GM19240 (cell line): ENCODE measurements at regions not wholly inside any gene's neighbourhood (a gene's known extent, or its start where the extent isn't known, plus 50 kb on each side); places are given as distances from the start of the nearest gene placed in this dataset.

Source experiments
- DNase-seq: peaks from one replicate; pipeline ENCODE4 v3.0.0; 2011; ENCODE audit warnings: low spot score; ENCODE audit not compliant: insufficient read length

DNA sequence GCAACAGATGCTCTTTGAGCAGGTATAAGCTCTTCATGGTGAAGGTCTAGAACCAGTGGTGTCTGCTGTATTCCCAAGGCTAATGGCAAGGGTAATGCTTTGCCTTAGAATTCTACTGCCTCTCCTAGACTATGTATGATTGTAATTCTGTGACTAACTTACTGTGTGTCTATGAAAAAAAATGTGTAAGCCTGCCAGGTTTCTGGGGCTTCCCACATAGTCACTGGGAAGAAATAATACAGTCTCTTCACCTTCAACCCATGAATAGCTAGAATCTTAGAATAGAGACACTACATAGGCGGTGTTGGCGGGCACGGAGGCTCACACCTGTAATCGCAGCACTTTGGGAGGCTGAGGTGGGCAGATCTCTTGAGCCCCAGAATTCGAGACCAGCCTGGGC, 84.1 kb downstream of the C11orf91 start:
- DNase-seq: no peak

DNA sequence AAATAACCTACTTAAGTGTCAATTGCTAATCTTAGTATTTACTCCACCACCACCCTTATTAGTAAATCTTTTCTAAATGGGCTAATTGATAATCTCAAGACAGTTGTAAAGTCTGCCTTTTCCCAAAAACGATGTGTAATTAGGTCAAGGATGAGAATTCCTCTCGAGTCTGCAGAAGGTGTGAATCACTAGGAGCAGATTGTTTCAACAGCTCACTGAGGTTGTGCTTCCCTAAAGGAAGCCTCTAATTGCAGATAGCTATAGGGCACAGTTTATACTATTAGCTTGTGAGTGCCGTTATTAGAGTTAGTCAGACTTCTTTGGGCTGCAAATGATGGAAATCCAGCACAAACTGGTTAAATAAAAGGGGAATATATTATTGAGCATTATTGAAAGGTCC, 84.9 kb downstream of the C11orf91 start:
- no peak for DNase-seq

DNA sequence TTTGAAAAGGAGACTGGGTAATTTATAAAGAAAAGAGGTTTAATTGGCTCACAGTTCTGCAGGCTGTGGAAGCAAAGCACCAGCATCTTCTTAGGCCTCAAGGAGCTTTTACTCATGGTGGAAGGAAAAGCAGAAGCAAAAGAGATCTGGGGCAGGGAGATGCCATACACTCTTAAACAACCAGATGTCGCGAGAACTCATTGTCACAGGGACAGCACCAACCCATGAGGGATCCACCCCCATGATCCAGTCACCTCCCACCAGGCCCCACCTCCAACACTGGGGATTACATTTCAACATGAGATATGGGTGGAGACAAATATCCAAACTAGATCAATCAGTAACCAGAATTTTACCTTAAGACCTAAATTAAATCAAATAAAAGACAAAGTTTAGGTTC, 87.2 kb downstream of the C11orf91 start:
- no peak for DNase-seq

DNA sequence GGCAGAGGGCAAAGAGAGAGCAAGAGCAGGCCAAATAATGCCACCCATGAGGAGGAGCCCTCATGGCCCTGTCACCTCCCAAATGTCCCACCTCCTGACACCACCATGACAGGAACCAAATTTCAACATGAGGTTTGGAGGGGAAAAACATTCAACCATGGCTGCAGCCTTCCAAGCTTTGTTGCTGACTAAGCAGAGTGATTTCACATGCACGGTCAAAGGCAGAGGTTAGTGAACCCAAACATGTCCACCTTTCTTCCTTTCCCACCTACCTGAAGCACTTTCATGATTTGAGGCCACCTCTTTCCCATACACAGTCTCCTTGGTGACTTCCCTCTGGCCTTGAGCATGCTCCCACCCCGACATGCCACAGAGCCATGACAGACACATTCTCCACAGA, 89.7 kb downstream of the C11orf91 start:
- no peak for DNase-seq

GRCh38 chr11:33608386-33608785, 92.2 kb downstream of the C11orf91 start:
- DNase-seq: no peak

DNA sequence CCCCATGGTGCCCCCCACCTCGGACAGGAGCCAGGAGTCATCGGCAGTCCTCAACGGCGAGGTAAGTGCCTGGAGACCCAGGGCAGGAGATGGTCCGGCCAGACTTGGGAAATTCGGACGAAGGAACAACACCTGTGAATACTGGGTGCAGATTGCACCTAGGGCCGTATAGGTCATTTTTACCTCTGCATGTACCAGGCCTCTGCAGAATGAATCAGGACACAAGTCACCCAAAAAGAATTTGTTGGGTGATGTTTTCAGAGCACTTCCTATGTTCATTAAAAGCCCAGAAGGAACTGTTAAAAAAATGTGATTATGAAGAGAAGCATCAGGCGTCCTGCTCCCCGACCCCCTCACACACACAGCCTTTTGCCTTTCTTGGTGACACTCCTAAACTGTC, 93.9 kb downstream of the C11orf91 start:
- DNase-seq: no peak

DNA sequence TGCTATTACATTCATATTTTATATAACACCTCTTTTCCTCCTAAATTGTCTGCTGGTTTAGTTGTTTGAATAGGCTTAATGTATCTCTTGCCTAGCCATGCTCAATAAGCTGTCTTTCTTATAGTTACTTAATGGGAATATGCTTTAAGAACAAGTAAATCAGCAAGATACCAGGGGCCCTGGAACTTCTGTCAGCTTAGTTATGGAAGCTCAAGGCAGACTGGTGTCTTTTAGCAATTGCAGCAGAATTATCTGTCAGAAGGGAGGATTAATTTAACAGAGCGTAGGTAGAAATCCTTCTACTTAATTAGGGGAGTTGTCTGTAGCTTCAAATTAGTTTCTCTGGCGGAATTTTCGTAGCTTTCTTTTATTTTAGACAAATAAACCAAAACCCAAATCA, 94.9 kb downstream of the C11orf91 start:
- no peak for DNase-seq

GRCh38 chr11:33598426-33599069, 102.1 kb downstream of the C11orf91 start:
- no peak for DNase-seq

GRCh38 chr11:33594188-33594587, 106.4 kb downstream of the C11orf91 start:
- DNase-seq: no peak

DNA sequence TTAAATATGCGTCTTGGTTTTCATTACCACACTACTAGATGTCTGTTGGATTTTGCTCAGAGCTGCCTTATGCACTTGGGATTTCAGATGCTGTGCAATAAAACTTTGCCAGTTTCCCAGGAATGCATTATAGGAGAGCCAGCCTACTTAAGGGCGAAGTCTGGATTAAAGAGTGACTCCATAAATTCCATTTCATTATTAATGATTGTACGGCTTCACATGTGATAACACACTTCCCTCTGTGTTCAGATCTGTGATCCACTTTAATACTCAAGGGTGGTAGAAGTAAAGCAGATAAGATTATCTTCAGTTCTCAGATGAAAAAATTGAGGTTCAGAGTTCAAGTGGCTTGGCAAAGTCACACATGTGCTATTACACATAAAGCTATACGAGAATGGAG, 110.2 kb downstream of the C11orf91 start:
- no peak for DNase-seq

- DNase-seq: no peak
Observed at GRCh38 chr11:33588056-33588455, 112.6 kb downstream of the C11orf91 start.

DNA sequence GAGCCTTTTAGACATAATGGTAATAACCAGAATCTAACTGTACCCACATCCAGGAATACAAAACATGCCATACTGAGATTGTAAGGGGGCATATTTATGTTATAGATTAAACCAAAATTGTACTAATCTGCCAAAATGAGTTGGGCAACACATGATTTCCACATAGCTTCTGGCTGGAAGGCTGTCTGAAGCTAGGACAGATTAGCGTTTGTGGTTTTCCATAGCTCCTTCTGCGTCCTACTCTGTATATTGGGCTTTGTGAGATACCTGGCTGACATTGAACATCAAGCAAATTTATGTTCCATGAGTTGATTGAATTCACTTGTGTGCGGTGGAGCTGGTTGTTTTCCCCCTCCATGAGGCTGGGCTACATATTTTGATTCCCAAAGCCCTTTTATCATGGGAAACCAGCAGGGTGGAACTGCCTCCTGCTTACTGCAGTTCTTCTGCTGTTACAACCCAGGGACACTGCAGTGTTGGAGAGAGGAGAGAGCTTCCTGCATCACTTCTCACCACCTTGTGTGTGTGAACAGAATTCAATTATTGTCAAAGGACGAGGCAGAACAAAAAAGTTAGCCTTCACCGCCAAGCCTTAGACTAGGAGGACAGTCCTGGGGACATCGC, 114.9 kb downstream of the C11orf91 start:
- no peak for DNase-seq

DNA sequence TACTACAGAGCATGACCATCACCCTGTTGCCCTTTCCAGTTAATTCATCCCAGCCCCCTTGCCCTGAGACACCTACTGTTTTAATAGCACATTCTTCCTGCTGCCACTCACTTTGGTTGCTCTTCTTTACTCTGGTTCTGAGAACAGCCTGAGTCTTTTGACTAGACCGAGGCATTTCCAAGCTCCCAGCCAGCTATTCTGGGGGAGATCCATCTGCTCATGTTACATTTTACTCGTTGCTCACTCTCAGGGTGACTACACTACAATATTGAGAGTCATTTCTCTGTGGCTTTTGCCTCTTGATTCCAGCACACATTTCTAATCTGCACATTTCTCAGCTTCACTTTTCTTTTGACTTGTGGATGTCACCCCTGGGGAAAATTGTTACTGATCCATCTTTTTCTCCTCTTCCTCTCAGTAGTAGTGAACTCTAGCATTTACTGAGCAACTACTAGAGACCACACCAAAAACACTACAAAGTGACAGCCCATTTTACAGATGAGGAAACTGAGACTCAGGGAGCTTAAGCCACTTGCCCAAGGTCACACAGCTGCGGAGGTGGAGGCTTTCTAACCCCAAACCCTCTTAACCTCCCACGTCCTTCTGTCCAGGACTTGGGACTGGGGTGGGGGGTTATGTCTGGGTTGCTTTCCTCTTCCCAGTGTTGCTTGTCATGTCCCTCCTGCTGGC, 117.8 kb downstream of the C11orf91 start:
- DNase-seq: no peak

DNA sequence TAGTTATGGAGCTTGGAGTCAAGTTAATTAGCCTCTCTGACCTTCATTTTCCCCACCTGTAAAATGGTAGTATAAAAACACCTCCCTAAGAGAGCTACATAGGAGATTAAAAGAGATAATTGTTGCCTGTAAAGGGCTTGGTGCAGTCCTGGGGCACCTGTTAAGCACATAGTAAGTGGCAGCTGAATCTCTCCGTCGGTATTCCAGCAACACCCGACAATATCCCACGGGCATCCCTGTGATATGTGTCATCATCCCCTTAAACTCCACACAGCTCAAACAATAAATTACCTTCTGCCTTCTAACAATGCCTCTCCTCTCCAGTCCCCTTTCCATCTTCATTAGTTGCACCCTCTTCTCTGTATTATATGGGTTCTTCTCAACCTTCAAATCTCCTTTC, 121.5 kb downstream of the C11orf91 start:
- DNase-seq: no peak

- DNase-seq: no peak
Observed at GRCh38 chr11:33577204-33577603, 123.4 kb downstream of the C11orf91 start.

GRCh38 chr11:33575311-33575710, 125.3 kb downstream of the C11orf91 start:
- DNase-seq: no peak

GRCh38 chr11:33574331-33574730, 126.3 kb downstream of the C11orf91 start:
- no peak for DNase-seq

DNA sequence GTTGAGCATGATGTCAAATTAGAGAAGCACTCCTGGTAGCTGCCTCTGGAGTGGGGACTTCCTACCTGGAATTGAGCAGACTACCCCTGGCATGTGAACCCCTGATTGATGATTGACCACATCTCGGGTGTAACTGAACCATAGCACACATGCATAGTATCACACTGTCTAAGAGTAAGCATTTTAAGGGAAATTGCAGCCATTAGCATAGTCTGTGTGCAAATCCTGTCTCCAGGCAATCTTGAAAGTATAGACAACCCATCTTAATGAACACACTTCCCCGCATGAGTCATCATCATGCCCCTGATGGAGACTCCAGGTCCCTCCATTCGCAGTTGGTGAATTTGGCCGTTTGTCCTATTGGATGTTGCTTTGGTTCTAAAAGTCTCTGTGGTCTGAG, 131.3 kb downstream of the C11orf91 start:
- no peak for DNase-seq

- no peak for DNase-seq
Observed at GRCh38 chr11:33567004-33567403, 133.6 kb downstream of the C11orf91 start.

GRCh38 chr11:33564856-33565453, 135.7 kb downstream of the C11orf91 start:
- no peak for DNase-seq

GRCh38 chr11:33560729-33561128, 139.9 kb downstream of the C11orf91 start:
- no peak for DNase-seq

DNA sequence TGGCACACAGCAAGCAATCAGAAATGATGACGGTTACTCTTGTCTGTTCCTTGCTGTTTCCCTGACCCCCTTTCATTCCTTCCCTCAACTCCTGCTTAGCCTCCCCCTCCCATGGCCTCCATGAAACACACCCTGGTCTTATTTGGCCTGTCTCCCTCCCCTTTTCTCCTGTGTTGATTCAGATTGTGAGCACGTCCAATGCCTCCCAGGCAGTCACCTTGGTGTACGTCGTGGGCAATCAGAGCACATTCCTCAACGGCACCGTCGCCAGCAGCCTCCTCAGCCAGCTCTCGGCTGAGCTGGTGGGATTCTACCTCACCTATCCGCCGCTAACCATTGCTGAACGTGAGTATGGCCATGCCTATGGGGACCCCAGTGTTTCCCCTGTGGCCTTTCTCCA, 141.1 kb downstream of the C11orf91 start:
- no peak for DNase-seq
